ENCODE measurements at regions not wholly inside any gene's neighbourhood (a gene's known extent, or its start where the extent isn't known, plus 50 kb on each side); places are given as distances from the start of the nearest gene placed in this dataset.

GRCh38 chrX:69090022-69090421 is 75.2 kb downstream of the PJA1 start:
- TF ChIP-seq GATA2 (IDR thresholded peaks at IDR 0.05; ENCODE audit: low read depth, low read length) (no peak), GATA3 (IDR thresholded peaks at IDR 0.05; ENCODE audit: low read depth, low read length) (no peak)

Measured in SH-SY5Y (cell line).